PC-3 (cell line): ENCODE measurements at regions not wholly inside any gene's neighbourhood (a gene's known extent, or its start where the extent isn't known, plus 50 kb on each side); places are given as distances from the start of the nearest gene placed in this dataset.

Experiments used
- CTCF ChIP-seq: fragments of 300-600 bp; sonication (generic); conservative IDR thresholded peaks from 2 replicates; pipeline ENCODE4 v1.5.1; 2017; ENCODE audit warnings: antibody characterized with exemption, low read depth, mild to moderate bottlenecking, low read length
- EZH2 ChIP-seq: fragments of 300-600 bp; sonication (generic); IDR thresholded peaks from one replicate; pipeline ENCODE4 v1.6.1; 2017; ENCODE audit warnings: antibody characterized with exemption, mild to moderate bottlenecking, low read length; ENCODE audit not compliant: unreplicated experiment
- EZH2phosphoT487 ChIP-seq: fragments of 300-600 bp; sonication (generic); IDR thresholded peaks from 2 replicates; pipeline ENCODE4 v1.6.1; 2018; ENCODE audit warnings: mild to moderate bottlenecking, antibody characterized with exemption, low read length, borderline replicate concordance

- TF ChIP-seq CTCF (no peak), EZH2 (no peak), EZH2phosphoT487 (no peak)
Measured at GRCh38 chr6:169162752-169163407, 90.8 kb downstream of the THBS2 start.
